ENCODE measurements at regions not wholly inside any gene's neighbourhood (a gene's known extent, or its start where the extent isn't known, plus 50 kb on each side); places are given as distances from the start of the nearest gene placed in this dataset.

GRCh38 chr15:87716422-87716821 is 540.1 kb downstream of the NTRK3 start:
- no peak for TF ChIP-seq POU5F1 (IDR thresholded peaks at IDR 0.05; ENCODE audit: low read depth, low read length)
- no peak for TF ChIP-seq CBX5 (IDR thresholded peaks at IDR 0.05; ENCODE audit: low read depth, low read length)
- TF ChIP-seq SP2 (IDR thresholded peaks at IDR 0.05; ENCODE audit: low read length) = no peak
- peak; percentile 36 to 65 (median 49) for TF ChIP-seq CTCF (IDR thresholded peaks at IDR 0.05; ENCODE audit: control extremely low read depth in 1 of 3, insufficient read depth in 1 of 3, low read depth in 1 of 3, low read length in 3 of 3)
- no peak for TF ChIP-seq ATF2 (IDR thresholded peaks at IDR 0.05; ENCODE audit: low read length)
- no peak for TF ChIP-seq CHD2 (IDR thresholded peaks at IDR 0.05; ENCODE audit: low read length)
- TF ChIP-seq TBP (IDR thresholded peaks at IDR 0.05; ENCODE audit: low read depth, low read length) = no peak
- no peak for TF ChIP-seq CBX8 (IDR thresholded peaks at IDR 0.05; ENCODE audit: borderline replicate concordance, low read depth, low read length)
